H4 (cell line): ENCODE measurements at regions not wholly inside any gene's neighbourhood (a gene's known extent, or its start where the extent isn't known, plus 50 kb on each side); places are given as distances from the start of the nearest gene placed in this dataset.

Experiments used
- DNase-seq: peaks from one replicate; pipeline ENCODE4 v3.0.0-alpha.2; 2015; ENCODE audit warnings: low spot score

- DNase-seq = no peak
These were observed 61.8 kb upstream of the PTPRD start for GRCh38 chr9:10674586-10674985.

GRCh38 chr9:10678010-10678409 lies 65.2 kb upstream of the PTPRD start:
- no peak for DNase-seq

DNA sequence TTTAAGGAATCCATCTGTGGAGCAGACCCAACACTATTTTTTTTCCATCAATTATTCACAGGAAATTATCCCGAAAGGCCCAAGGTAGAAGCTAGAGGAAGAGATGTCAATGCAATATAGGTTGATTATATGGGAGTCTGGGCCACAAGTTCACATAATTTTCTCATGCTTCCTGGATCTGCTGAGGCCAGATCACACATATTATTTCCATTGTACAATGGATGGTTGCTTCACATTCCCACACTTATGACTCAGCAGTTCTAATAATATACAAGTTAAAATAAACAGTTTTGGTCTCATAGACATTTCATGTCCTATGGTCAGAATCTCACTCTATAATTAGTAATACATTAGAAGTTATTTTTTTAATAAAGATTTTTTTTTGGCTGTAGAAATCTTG lies 66.0 kb upstream of the PTPRD start:
- peak; percentile 2 for DNase-seq

DNA sequence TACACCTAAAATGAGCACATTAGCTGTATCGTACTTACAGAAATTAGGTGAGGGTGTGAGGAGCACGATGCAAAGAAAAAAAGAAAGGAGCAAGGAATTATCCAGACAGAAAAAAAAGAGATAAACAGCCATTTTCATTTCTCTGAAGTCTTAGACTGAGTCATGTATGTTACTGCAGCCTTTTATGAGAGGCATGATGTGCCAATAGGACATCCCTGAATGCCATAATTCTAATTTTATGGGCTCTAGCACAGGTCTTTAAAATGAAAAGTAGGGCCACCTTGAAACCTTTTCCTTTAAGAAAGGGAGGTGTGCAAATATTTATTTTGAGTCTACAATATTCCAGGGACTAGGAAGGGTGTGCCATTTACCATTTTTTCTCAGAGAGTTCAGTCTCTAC lies 74.1 kb upstream of the PTPRD start:
- no peak for DNase-seq

GRCh38 chr9:10690546-10690945 lies 77.7 kb upstream of the PTPRD start:
- DNase-seq = no peak

GRCh38 chr9:10697044-10697443 lies 84.2 kb upstream of the PTPRD start:
- DNase-seq = no peak

- DNase-seq = no peak
These were observed 87.5 kb upstream of the PTPRD start for GRCh38 chr9:10700291-10700690.

- no peak for DNase-seq
These were observed 88.1 kb upstream of the PTPRD start for GRCh38 chr9:10700915-10701314.

DNA sequence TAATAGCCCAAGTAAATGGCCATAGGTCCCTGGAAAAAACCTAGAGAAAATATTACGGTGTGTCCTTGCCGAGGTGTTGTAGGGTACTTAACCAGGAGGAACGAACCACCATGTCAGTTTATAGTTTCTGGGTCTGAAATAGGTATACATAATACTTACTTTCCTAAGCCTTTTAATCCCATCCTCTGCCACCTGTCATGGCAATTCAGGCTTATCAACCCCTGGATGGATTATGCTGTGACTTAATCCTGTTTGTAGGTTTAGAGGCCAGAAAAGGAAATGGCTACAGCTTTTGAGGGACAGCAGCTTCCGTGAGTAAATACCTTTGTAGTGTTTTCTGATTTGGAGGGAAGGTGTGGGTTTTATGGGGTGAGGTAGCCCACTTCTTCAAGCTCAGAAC lies 89.1 kb upstream of the PTPRD start:
- no peak for DNase-seq

DNA sequence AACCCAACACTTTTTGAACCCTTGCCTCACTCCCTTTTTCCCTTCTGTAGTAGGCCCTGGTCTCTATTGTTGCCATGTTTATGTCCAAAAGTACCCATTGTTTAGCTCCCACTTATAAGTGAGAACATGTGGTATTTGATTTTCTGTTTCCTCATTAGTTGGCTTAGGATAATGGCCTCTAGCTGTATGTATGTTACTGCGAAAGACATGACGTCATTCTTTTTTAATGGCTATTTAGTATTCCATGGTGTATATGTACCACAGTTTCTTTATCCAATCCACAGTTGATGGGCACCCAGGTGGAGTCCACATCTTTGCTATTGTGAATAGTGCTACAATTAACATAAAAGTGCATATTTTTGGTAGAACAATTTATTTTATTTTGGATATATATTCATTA lies 90.3 kb upstream of the PTPRD start:
- no peak for DNase-seq

GRCh38 chr9:10704720-10705119 lies 91.9 kb upstream of the PTPRD start:
- DNase-seq = peak; percentile 1

DNA sequence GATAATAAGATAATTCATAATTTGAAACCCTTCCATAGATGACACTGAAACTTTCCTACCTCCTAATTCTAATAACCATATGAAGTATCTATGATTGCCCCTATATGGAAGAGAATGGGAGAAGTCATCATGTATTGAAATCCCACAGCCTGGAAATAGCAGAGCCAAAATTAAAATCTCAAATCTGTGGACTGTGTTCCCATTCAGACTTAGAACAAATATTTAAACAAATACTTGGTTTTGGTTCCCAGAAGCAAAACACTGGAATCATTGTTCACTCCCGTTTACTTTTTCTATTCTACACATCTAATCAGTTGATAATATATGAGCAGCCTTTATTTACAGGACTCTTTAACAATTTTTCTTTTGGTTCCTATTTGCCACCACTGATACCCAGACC lies 92.6 kb upstream of the PTPRD start:
- DNase-seq = no peak

DNA sequence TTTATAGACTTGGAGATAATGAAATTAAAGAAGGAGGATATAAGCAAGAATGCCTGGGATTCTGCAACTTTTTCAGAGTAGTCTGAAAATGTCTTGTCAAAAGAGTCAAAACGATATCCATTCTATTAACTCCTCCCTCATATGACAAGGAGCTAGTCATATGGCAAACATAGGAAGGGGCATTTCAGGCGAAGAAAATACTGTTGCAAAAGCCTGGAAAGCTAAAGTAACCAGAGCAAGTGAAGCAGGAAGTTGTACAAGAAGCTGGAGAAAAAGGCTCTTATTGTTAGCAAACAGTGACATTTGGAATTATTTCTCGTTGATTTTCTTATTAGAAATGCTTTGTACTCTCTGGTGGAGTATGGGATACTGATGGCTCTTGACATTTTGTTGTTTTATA lies 94.0 kb upstream of the PTPRD start:
- no peak for DNase-seq

GRCh38 chr9:10721301-10721700 lies 108.5 kb upstream of the PTPRD start:
- no peak for DNase-seq

DNA sequence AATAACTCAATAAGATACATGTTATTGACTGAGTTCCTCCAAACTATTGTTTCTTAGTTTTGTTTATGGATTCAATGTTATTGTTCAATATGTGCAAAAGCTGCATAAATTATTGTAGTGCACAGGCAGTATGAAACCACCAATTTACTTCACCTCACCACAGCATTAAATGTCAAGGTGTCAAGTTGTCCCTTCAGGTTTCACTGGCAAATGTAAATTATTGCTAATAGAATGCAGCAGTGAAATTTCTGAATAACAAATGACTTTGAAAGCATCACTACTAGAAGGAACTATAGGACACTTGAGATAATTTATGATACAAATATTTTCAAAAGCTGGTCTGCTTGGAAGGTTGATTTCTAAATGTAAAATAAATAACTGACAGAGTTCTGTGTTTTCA lies 116.4 kb upstream of the PTPRD start:
- DNase-seq = no peak

DNA sequence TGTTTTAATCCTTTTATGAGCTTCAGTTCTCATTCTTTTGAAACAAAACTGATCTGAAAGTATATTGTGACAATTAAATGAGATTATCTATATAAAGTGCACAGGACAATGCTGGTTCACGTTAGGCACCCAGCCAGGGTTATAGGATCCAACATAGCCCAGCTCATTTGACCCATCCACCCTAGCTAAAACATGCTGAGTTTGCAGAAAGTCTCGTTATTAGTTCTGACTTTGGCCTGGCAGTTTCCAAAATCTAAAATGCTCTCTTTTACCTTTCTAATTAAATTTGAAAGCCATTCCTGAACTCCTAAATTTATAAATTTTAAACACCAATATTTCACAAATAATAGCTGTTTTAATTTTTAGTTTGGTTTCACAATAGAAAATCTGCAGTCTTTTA lies 131.9 kb upstream of the PTPRD start:
- no peak for DNase-seq

GRCh38 chr9:10753474-10753873 lies 140.7 kb upstream of the PTPRD start:
- no peak for DNase-seq

DNA sequence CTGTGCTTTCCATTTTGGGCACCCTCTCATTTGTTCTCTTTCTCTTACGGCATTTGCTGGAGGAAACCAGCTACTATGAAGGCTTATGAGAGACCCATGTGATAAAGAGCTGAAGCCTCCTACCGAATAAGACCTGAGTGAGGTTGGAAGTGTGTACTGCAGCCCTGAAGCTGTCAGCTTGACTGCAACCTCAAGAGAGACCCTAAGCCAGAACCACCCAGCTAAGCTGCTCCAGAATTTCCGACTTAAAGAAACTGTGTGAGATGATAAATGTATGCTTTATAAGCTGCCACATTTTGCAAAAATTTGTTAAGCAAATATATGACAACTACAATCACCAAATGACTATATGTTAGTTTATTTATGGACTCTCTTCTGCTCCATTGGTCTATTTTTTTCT lies 151.7 kb upstream of the PTPRD start:
- DNase-seq = no peak

GRCh38 chr9:10773136-10773535 lies 160.3 kb upstream of the PTPRD start:
- no peak for DNase-seq

DNA sequence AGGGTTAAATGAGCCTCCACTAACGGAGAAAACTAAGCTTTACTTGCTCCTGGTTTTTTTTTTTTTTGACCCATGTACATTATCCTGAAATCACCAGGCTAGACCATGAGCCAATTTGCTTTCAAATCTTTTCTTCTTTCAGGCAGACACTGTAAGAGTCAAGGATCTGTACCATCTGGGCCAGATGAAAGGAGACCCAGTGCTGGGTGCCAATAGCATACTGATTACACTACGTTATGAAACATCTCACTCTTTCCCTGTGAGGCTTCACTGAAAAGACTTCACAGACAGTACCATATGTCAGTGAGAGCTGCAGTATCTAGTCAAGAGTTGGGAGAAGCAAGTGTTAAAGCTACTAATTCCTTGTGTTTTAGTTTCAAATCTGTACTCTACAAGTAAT lies 161.2 kb upstream of the PTPRD start:
- no peak for DNase-seq

- DNase-seq = no peak
These were observed 172.5 kb upstream of the PTPRD start for GRCh38 chr9:10785255-10785654.

GRCh38 chr9:10793306-10793705 lies 180.5 kb upstream of the PTPRD start:
- DNase-seq = no peak

DNA sequence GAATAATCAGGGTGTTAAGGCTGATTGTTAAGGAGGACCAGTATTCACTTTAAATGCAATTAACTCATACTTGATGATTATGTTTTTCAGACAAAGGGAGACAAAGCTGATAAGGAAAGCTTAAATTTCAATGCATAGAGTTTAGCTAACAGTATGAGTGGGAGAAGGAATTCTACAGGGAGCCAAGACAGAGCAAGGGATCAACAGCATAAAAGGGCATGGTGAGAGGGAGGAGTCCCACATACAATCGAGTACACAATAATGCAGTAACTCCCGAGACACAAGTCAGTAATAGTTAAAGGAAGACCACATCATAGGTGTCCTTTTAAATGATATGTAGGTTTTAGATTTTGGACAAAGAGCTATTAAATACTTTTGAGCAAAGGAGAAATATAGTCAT lies 191.7 kb upstream of the PTPRD start:
- DNase-seq = no peak

GRCh38 chr9:10806868-10807267 lies 194.1 kb upstream of the PTPRD start:
- no peak for DNase-seq

DNA sequence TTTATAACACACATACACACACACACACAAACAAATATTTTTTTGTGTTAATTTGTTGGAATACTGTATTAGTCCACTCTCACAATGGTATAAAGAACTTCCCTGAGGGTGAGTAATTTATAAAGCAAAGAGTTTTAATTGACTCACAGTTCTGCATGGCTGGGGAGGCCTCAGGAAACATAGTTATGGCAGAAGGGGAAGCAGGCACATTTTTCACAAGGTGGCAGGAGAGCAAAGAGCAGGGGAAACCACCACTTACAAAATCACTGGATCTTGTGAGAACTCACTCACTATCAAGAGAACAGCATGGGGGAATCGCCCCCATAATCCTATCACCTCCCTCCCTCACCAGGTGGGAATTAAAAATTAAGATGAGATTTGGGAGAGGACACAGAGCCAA lies 205.4 kb upstream of the PTPRD start:
- DNase-seq = no peak
